ENCODE measurements at regions not wholly inside any gene's neighbourhood (a gene's known extent, or its start where the extent isn't known, plus 50 kb on each side); places are given as distances from the start of the nearest gene placed in this dataset.

DNA sequence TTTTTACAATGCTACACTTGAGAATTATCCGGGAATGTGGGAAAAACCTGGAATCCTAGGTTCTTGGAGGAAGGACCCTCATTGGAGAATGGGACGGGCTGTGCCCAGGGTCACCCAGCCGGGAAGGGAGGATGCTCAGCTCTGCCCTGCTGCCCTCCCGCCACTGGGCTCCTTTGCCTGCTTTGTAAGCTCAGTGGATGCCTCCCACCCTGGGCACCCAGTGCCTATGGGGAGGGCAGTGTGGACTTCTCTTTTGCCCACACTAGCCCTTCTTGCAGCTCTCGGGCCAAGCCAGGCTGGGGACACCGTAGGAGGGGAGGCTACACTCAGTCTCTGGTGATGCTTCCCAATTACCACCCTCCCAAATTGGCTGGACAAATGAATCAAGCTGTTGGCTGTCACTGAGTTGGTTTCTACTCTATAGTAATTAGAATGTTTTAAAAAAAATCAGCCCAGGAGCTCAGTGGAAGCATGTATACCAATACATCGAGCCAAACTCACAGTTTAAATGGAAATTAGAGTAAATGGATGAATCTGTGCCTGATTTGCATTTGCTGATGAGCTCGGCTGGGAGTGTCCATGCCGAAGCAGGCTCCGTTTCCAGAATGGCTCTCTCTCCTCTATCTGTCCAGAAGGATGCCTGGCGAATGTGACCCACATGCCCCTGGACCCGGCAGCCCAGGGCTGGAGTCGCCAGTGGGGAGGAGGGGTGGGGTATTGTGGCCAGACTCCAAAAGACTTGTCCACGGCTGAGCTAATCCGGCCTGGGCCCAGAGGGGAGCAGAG is 317.0 kb downstream of the CTTN start:
- H3K4me3 ChIP-seq (ENCODE audit: low read depth, low read length) = no peak overlapping the region
- peaks cover 71% of the 10 kb centered on the region for H3K27me3 ChIP-seq
- no peak for DNase-seq
- H3K4me1 ChIP-seq = 0 out of 2 replicates have a peak, but pooled peaks cover 4% of the 10 kb centered on the region
- H3K9me3 ChIP-seq = no peaks in the 10 kb centered on the region
- no peaks in the 10 kb centered on the region for H3K36me3 ChIP-seq
- TF ChIP-seq, protein P1, sequence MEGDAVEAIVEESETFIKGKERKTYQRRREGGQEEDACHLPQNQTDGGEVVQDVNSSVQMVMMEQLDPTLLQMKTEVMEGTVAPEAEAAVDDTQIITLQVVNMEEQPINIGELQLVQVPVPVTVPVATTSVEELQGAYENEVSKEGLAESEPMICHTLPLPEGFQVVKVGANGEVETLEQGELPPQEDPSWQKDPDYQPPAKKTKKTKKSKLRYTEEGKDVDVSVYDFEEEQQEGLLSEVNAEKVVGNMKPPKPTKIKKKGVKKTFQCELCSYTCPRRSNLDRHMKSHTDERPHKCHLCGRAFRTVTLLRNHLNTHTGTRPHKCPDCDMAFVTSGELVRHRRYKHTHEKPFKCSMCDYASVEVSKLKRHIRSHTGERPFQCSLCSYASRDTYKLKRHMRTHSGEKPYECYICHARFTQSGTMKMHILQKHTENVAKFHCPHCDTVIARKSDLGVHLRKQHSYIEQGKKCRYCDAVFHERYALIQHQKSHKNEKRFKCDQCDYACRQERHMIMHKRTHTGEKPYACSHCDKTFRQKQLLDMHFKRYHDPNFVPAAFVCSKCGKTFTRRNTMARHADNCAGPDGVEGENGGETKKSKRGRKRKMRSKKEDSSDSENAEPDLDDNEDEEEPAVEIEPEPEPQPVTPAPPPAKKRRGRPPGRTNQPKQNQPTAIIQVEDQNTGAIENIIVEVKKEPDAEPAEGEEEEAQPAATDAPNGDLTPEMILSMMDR (IDR thresholded peaks at IDR 0.05; ENCODE audit: low read depth, low read length) = no peak

DNA sequence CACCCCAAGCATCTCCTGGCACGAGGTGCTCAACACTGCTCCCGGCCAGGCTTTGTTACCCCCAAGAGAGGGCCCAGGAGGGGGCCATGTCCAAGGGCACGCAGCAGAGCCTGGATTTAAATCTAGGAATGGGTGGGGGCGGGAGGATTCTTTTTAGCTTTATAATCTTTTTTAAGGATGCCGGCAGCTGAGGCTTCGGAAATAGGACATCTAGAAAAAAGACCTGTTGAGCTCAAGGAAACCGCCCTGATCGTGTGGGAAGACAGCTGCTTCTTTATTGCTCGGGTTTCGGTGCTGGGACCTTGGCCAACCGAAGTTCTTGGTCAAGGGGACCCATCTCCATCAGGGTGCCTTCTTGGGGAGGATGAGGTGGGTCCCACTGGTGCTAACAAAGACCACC is 317.9 kb downstream of the CTTN start:
- TF ChIP-seq, protein P1 (IDR thresholded peaks at IDR 0.05; ENCODE audit: low read depth, low read length) = no peak
- H3K9me3 ChIP-seq = no peaks in the 10 kb centered on the region
- 0 out of 2 replicates have a peak, but pooled peaks cover 4% of the 10 kb centered on the region for H3K4me1 ChIP-seq
- no peaks in the 10 kb centered on the region for H3K36me3 ChIP-seq
- H3K4me3 ChIP-seq (ENCODE audit: low read depth, low read length) = no peak overlapping the region
- no peak for DNase-seq
- H3K27me3 ChIP-seq = peaks cover 79% of the 10 kb centered on the region

DNA sequence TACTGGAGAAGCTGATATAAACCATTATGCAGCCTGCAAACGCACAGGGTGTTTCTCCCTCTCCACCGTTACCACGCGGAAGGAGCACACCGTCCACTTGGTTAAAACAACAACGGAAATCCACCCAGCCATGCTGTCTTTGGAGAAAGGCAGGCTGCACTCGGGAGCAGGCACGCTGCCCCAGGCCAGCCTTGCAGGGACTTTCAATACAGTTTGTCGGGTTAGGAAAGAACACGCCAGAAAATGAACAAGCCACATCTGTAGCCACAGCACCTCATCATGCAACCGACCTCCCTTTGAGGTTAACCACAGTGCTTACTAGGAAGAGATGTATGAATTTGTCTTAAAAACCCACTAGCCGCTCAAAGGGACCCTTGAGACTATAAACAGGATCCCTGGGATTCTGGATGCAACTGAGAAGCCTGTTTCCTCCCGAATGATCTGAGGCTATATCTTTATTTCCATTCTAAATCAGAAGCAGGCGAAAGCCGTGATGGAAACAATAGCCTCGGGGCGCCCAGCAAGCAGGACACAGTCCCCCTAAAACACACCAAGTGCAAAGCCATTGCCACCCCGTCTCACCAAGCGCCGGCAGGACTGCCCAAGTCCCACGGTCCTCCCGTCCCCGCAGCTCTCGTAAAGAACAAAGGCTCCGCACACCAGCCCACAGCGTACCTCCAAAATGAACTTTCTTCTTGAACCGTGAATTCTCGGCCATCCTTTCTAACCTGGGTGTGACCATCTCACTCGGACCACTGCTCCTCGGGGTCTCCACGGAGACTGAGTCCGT is 318.9 kb downstream of the CTTN start:
- TF ChIP-seq, protein P1 (IDR thresholded peaks at IDR 0.05; ENCODE audit: low read depth, low read length) = no peak
- Histone ChIP-seq H3K4me1 (0 out of 2 replicates have a peak, but pooled peaks cover 4% of the 10 kb centered on the region), H3K36me3 (no peaks in the 10 kb centered on the region), H3K27me3 (peaks cover 80% of the 10 kb centered on the region), H3K4me3 (ENCODE audit: low read depth, low read length) (no peak overlapping the region), H3K9me3 (no peaks in the 10 kb centered on the region)
- DNase-seq = no peak

DNA sequence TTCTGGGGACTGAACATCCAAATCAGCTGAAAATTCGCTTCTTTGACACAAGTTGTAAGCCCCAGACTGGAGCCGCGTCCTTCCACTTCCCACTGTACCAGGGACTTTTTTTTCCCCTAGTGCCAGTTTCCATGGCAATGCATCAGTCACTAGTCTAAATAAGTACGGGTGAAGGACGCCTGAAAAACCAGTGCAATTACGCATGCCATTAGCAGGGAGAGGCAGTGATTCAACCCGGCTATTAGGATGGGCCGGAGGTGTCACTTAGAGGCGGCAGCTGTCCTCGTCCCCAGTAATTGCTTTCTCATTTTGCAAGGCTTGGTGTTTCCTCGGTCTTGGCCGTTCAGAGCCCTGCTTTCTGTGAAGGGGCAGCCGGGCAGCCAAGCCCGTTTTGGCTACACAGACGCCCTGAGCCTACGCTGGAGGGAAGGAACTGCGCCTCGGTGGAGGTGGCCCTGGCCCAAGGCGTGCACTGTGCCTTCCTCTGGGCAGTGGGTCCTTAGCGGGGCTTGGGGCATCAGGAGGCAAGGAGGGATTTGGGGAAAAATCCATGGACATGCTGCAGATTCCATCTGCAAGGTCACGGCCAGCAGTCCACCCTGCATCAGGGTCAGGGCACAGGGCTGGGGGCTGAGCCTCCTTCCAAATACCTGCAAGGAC is 319.7 kb downstream of the CTTN start:
- Histone ChIP-seq H3K9me3 (no peaks in the 10 kb centered on the region), H3K4me3 (ENCODE audit: low read depth, low read length) (no peak overlapping the region), H3K36me3 (no peaks in the 10 kb centered on the region)

DNA sequence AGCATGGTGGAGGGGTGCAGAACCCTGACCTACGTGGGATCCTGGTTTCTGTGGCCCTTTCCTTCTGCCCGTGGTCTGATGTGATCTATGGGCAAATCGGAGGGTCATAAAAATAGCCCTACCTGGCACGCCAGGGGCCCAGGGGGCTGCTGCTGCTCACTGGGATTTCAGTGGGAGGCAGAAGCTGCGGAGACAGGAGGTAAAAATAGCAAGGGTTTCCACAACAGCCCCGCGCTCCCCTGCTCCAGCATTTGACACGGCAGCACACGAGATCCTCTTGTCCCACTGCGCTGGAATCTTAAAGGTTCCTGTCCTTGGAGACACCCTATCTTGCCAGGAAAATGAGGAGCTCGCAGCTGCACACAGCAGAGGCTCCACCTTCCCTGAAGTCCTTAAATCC is 321.2 kb downstream of the CTTN start:
- no peaks in the 10 kb centered on the region for H3K4me1 ChIP-seq
- no peaks in the 10 kb centered on the region for H3K36me3 ChIP-seq
- no peak overlapping the region for H3K4me3 ChIP-seq (ENCODE audit: low read depth, low read length)
- DNase-seq = no peak
- no peaks in the 10 kb centered on the region for H3K9me3 ChIP-seq
- peaks cover 66% of the 10 kb centered on the region for H3K27me3 ChIP-seq
- TF ChIP-seq, protein P1 (IDR thresholded peaks at IDR 0.05; ENCODE audit: low read depth, low read length) = no peak

More for the DNA sequence above, 319.7 kb downstream of the CTTN start:
- DNase-seq = no peak
- TF ChIP-seq, protein P1 (IDR thresholded peaks at IDR 0.05; ENCODE audit: low read depth, low read length) = no peak
- Histone ChIP-seq H3K27me3 (peaks cover 71% of the 10 kb centered on the region), H3K4me1 (0 out of 2 replicates have a peak, but pooled peaks cover 4% of the 10 kb centered on the region)

All from BE2C (cell line).